ENCODE measurements at regions not wholly inside any gene's neighbourhood (a gene's known extent, or its start where the extent isn't known, plus 50 kb on each side); places are given as distances from the start of the nearest gene placed in this dataset.

DNA sequence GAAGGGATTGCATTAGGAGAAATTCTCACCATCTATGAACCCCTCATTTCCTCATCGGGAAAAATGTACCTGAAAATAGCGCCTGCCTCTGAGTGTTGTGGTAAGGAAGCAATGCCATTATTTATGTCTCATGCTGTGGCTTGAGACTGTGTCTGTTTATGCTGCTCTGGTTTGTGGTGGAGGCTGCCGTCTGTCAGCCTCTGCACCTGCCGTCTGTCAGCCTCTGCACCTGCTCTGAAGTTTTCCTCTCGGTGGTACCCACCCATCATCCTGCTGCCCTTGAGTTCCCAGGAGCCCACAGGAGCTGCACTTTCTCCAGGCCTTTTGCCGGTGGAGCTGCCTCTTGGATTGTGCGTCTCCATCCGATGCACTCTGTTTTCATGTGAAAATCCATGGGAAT is 68.5 kb upstream of the PPP2R3B start:
- Mint-ChIP-seq H3K4me3 (no peak overlapping the region), H3K27ac (no peak overlapping the region), H3K27me3 (ENCODE audit: low read depth) (peaks cover 2% of the 10 kb centered on the region), H3K36me3 (no peaks in the 10 kb centered on the region), H3K4me1 (no peaks in the 10 kb centered on the region), H3K9me3 (peaks cover 9% of the 10 kb centered on the region)
- TF ChIP-seq, protein P1, sequence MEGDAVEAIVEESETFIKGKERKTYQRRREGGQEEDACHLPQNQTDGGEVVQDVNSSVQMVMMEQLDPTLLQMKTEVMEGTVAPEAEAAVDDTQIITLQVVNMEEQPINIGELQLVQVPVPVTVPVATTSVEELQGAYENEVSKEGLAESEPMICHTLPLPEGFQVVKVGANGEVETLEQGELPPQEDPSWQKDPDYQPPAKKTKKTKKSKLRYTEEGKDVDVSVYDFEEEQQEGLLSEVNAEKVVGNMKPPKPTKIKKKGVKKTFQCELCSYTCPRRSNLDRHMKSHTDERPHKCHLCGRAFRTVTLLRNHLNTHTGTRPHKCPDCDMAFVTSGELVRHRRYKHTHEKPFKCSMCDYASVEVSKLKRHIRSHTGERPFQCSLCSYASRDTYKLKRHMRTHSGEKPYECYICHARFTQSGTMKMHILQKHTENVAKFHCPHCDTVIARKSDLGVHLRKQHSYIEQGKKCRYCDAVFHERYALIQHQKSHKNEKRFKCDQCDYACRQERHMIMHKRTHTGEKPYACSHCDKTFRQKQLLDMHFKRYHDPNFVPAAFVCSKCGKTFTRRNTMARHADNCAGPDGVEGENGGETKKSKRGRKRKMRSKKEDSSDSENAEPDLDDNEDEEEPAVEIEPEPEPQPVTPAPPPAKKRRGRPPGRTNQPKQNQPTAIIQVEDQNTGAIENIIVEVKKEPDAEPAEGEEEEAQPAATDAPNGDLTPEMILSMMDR (IDR thresholded peaks at IDR 0.05; ENCODE audit: unreplicated experiment), result no peak
- DNase-seq (ENCODE audit: low spot score in 2 of 2, unreplicated experiment in 2 of 2), result no peak

DNA sequence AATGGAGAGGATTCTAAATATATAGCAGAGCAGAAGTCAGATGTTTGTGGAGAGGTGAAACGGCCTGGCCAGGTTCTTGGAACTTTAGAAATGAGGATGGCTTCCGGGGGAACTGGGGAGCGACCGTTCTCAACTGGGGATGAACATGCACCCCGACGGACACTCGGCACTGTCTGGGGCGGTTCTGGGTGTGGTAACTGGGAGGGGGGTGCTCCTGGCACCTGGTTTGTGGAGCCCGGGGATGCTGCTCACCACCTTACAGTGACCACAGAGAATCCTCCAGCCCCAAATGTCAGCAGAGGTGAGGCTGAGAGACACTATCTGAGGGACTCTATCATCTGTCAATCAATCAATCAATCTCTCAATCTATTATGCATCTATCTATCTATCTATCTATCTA is 69.0 kb upstream of the PPP2R3B start:
- H3K36me3 Mint-ChIP-seq, result no peaks in the 10 kb centered on the region
- peaks cover 9% of the 10 kb centered on the region for H3K9me3 Mint-ChIP-seq
- H3K27me3 Mint-ChIP-seq (ENCODE audit: low read depth), result peaks cover 2% of the 10 kb centered on the region
- TF ChIP-seq, protein P1 (IDR thresholded peaks at IDR 0.05; ENCODE audit: unreplicated experiment), result no peak
- H3K4me3 Mint-ChIP-seq, result no peak overlapping the region
- H3K27ac Mint-ChIP-seq, result no peak overlapping the region
- no peak for DNase-seq (ENCODE audit: low spot score in 2 of 2, unreplicated experiment in 2 of 2)
- no peaks in the 10 kb centered on the region for H3K4me1 Mint-ChIP-seq

- Mint-ChIP-seq H3K36me3 (no peaks in the 10 kb centered on the region), H3K9me3 (peaks cover 9% of the 10 kb centered on the region), H3K27me3 (ENCODE audit: low read depth) (peaks cover 2% of the 10 kb centered on the region), H3K4me3 (no peak overlapping the region), H3K27ac (no peak overlapping the region), H3K4me1 (no peaks in the 10 kb centered on the region)
- DNase-seq (ENCODE audit: low spot score in 2 of 2, unreplicated experiment in 2 of 2), result no peak
- TF ChIP-seq, protein P1 (IDR thresholded peaks at IDR 0.05; ENCODE audit: unreplicated experiment), result no peak
Measured at GRCh38 chrX:456146-456545, 69.4 kb upstream of the PPP2R3B start.

- TF ChIP-seq, protein P1 (IDR thresholded peaks at IDR 0.05; ENCODE audit: unreplicated experiment), result no peak
- peaks cover 2% of the 10 kb centered on the region for H3K27me3 Mint-ChIP-seq (ENCODE audit: low read depth)
- no peak overlapping the region for H3K4me3 Mint-ChIP-seq
- no peaks in the 10 kb centered on the region for H3K36me3 Mint-ChIP-seq
- peaks cover 12% of the 10 kb centered on the region for H3K9me3 Mint-ChIP-seq
- DNase-seq (ENCODE audit: low spot score in 2 of 2, unreplicated experiment in 2 of 2), result no peak
- no peak overlapping the region for H3K27ac Mint-ChIP-seq
- no peaks in the 10 kb centered on the region for H3K4me1 Mint-ChIP-seq
Measured at GRCh38 chrX:456551-457291, 70.0 kb upstream of the PPP2R3B start.

- Mint-ChIP-seq H3K4me3 (no peak overlapping the region), H3K4me1 (no peaks in the 10 kb centered on the region), H3K27ac (peak overlapping the region; percentile 3), H3K9me3 (peaks cover 12% of the 10 kb centered on the region), H3K27me3 (ENCODE audit: low read depth) (no peaks in the 10 kb centered on the region), H3K36me3 (no peaks in the 10 kb centered on the region)
- DNase-seq (ENCODE audit: low spot score in 2 of 2, unreplicated experiment in 2 of 2), result no peak
- TF ChIP-seq, protein P1 (IDR thresholded peaks at IDR 0.05; ENCODE audit: unreplicated experiment), result no peak
Measured at GRCh38 chrX:457292-457679, 70.6 kb upstream of the PPP2R3B start.

All from mesothelial cell of epicardium (in vitro differentiated cells).